COLO829 (cell line): ENCODE measurements at regions not wholly inside any gene's neighbourhood (a gene's known extent, or its start where the extent isn't known, plus 50 kb on each side); places are given as distances from the start of the nearest gene placed in this dataset.
A peak's percentile ranks its signal among the peaks of the same experiment; 100 is the strongest.

Experiments used
- DNase-seq: peaks from one replicate; pipeline ENCODE4 v3.0.0; 2012; ENCODE audit warnings: low spot score

GRCh38 chr3:132187746-132188145, 129.5 kb upstream of the ACP3 start:
- DNase-seq: no peak

DNA sequence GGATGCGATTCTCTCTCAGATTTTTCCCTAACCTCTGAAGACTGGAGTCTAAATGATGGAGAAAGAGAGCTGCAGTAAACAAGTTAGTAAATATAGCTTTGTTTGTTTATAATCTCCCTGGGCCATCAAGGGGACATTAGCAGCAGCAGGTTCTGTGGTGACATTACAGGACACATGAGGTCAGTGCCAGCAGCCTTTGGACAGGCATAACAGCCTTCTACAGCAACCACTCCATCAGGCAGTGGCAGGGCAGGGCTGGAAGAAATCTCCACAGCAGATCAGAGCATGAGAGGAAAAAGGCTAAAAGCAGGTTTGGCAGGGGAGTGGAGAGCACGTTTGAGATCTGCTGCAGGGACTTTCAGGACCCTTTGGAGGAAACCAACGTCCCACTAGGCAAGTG, 127.6 kb upstream of the ACP3 start:
- no peak for DNase-seq

DNA sequence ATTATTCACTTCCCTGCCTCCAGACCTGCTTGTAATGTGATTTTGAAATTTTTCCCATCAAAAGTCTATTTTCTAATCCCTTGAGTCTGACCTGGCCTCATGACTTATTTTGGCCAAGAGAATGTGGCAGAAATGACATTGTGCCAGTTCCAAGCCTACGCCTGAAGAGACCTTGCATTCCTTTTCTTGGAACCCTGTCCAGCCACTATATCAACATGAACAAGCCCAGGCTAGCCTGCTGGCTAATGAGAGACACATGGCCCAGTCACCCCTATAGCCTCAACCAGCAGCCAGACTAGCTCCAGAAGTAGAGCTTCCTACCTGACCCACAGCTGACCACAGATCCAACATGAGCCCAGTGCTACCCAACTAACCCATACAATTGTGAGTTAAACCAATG, 121.1 kb upstream of the ACP3 start:
- no peak for DNase-seq

GRCh38 chr3:132198516-132198915, 118.7 kb upstream of the ACP3 start:
- no peak for DNase-seq

DNA sequence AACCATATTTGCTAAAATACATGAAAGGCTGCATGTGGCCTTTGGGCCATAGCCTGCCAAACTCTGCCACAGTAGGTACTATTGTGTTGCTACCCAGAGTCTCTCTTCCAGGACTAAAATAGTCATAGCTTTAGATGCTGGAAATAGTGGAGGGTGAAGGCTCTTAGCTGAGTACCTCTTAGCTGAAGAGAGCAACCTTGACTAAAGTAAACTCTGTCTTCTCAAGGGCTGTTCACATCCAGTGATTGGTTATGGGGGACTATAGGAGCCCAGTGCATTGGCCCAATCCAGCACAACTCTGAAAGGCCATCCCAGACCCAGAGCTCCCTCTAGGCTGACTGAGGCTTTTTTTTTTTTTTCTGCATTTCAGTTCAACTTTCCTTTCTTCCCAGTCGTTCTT, 117.8 kb upstream of the ACP3 start:
- no peak for DNase-seq

GRCh38 chr3:132202586-132202985, 114.6 kb upstream of the ACP3 start:
- no peak for DNase-seq

- no peak for DNase-seq
These were observed 113.2 kb upstream of the ACP3 start for GRCh38 chr3:132203889-132204596.

DNA sequence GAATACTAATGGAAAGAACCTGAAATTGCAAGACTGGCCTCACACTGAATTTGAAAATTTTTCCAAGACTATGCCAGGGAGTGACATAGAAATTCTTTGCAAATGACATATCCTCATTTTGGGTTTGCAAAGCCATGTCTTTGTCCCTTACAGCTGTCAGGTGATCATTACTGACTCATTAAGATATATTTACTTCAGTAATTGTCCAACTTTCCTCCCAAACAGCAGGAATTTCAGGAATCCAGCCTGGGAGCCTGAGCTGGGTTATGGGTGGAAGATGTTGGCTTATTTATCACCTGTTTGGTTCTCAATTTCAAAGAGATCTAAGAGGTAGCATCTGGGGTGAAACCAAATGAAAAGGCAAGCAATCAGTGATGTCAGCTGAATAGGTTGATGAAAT, 111.6 kb upstream of the ACP3 start:
- DNase-seq: no peak

DNA sequence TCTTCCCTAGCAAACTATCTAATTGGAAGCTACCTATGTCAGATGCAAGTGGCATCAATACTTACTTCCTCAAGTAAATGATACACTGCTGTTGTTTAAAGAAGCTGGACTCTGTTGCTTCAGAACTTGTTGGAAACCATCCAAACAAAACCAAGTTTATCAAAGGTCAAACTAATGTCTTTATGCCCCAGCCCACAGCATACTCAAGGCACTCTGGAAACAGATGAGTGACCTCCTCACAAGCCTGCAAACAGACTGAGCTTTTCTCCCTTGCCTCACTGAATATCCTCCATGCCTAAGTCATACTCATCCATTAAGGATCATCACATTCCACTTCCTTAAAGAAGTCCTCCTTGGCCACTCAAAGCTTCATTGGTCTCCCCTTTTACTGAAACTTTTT, 107.4 kb upstream of the ACP3 start:
- no peak for DNase-seq

DNA sequence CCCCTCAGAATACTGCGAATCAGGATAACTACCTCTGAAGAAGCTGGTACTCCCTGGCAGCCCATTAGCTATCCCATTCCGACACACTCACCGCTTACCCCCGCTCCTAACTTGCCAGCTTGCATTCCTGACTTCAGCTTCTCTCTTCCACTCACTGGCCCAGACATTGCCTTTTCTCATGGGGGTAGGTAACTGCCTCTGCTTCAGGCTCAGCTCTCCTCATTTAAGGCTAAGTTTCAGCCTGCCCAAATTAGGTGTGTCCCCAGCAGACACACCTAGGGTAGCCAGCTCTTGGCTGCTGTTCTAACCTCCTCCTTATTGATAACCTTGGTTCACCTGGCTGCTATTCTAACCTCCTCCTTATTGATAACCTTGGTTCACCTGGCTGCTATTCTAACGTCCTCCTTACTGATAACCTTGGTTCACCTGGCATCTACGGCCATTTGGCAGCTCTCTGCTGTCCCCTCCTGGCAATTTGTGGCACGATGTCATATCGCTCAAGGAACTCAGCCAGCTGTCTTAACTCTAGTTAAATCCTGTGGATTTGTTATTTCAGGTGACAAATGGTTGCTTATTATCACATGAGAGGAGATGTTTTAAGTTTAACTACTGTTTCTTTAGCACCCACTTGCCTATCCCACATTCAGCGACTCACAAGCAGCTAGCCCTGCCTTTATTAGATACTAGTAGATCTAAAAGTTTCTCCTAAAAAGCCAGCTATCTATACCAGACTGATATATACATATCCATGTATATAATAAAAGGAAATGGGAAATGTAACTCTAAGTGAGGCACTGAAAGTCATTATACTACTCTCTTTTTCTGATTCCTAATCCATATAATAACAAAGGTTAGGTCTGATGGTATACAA, 106.5 kb upstream of the ACP3 start:
- no peak for DNase-seq

GRCh38 chr3:132211896-132212295, 105.3 kb upstream of the ACP3 start:
- DNase-seq: peak; percentile 62

- DNase-seq: no peak
These were observed 98.1 kb upstream of the ACP3 start for GRCh38 chr3:132218817-132219755.

GRCh38 chr3:132220986-132221385, 96.2 kb upstream of the ACP3 start:
- DNase-seq: no peak

DNA sequence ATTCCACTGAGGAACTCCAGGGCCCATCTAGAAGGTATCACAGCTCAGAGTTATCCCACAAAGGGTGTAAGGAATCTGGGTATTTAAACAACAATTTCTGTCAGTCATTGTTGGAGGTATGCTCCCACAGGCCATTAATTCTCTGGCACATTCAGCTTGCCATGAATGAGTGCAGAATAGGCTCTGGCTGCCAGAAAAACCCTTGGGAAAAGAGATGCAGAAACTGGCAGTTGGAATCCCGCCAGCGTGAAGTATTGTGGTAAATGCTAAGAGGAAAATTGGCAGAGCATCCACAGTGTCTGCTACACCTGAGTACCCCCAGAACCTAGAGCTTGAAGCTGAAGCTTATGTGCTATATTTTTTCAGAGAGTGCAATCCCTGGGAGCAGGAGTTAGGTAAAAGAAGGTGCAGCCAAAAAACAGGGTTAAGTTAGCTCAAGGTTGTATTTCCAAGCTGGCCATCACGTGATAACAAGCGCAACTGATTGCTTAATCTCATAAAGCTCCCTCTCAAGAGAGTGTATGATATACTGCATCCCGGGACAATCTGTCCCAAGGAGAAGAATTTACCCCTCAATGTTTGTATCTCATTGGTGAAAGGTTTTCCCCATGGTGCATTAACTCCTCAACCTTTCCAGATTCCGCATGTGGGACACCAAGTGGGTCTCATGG, 94.2 kb upstream of the ACP3 start:
- no peak for DNase-seq

GRCh38 chr3:132225664-132226063, 91.5 kb upstream of the ACP3 start:
- no peak for DNase-seq

GRCh38 chr3:132228923-132229322, 88.3 kb upstream of the ACP3 start:
- DNase-seq: no peak

DNA sequence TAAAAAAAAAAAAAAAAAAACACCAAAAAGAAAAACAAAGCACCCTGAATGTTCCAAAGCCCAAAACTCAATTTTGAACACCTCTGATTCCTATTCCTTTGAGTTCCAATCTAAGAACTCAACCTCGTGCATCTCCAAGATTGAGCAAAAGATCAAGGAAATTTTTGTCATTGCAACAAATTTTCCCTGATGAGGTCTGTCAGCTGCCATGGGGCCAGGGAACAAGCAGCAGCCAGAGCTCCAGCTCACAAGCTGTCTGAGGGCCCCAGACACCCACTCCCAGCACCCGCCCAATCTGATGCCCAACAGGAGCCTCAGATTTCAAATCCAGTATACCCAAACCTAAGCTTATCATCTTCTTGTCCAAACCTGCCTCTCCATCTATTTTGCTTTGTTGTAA, 87.6 kb upstream of the ACP3 start:
- no peak for DNase-seq

- no peak for DNase-seq
These were observed 86.8 kb upstream of the ACP3 start for GRCh38 chr3:132230156-132231000.

DNA sequence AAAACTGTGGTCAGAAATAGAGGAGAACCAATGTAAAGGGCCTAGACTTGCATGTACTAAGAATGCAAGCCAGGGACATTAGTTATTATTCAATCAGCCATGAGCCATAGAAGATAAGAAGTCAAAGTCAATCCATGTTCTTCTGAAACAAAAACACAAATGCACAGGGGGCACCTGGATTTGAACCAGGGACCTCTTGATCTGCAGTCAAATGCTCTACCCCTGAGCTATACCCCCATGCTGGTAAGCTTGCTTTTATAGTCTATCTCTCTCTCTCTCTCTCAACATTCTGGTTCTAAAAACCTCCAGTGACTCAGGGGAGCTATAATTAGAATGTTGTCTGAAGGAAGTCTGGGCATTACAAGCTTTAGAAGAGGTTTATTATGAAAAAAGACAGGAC, 85.6 kb upstream of the ACP3 start:
- DNase-seq: peak; percentile 48

DNA sequence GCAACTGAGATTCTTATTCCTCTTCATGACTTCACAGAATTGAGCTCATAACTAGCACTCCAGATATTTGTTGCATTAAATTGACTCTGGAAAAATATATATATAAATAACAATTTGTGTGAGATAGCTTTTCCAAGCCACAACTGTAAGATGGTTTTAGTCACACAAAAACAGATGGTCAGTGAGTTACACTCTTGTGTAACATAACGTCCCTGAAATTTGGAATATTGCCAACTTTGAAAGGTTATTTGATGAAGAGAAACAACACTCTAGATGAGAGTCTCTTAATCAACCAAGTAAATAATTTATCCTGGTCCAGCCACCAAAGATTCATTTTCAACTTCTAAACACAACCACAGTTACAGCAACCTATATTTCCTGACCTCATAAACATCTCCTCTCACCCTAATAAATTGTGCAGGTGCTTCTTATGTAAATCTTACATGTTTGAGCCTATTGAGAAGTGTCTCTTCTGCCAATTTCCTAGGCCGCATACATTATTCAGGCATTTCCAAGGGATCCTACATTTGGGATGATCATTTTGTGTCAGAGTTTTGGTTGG, 84.9 kb upstream of the ACP3 start:
- no peak for DNase-seq
